ENCODE measurements at regions not wholly inside any gene's neighbourhood (a gene's known extent, or its start where the extent isn't known, plus 50 kb on each side); places are given as distances from the start of the nearest gene placed in this dataset.

DNA sequence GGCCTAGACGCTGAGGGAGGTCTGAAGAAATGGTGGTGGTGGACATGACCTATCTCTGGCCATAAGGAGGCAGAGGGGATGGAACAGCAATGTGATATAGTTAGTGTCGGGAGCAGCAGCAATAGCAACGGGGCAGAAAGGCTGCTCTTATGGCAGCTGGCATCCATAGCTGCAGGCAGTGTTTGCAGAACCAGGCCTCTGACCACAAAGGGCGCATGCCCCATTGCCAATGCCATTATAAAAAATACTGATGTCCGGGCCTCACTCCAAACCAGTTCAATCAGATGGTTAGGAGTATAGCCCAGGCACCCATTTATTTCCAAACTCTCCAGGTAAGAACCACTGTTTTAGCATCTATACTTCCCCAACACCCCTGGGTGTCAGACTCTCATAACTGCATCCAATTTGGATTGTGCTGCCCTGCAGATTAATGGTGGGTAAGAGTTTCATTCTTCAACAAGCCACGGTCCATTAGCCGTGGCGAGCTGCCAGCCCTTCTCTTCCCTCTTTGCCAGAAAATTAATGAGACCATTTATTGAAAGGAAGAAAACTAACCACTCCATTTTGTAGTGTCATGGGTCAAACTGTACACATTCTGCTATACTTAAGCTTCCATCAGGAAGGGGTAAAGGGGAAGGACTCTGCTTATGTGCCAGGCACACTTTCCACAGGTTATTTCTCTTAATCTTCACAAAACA, 72.8 kb upstream of the SPON1 start:
- Histone ChIP-seq H2AFZ (ENCODE audit: low read depth, low read length, severe bottlenecking) (no peak overlapping the region), H3K9me2 (replicated peaks; ENCODE audit: insufficient read depth, low read length) (no peaks in the 10 kb centered on the region), H3K79me2 (ENCODE audit: insufficient read depth, low read length) (no peaks in the 10 kb centered on the region), H3K36me3 (ENCODE audit: low read length) (no peaks in the 10 kb centered on the region), H3K9me3 (ENCODE audit: insufficient read depth, low read length) (no peaks in the 10 kb centered on the region), H3K4me3 (ENCODE audit: insufficient read depth, low read length, poor library complexity, severe bottlenecking) (no peak overlapping the region), H4K20me1 (ENCODE audit: low read depth, low read length) (no peaks in the 10 kb centered on the region), H3K27me3 (ENCODE audit: low read length) (no peaks in the 10 kb centered on the region), H3F3A (ENCODE audit: insufficient read depth) (no peaks in the 10 kb centered on the region), H3K27ac (ENCODE audit: low read depth, low read length) (no peak overlapping the region), H3K9ac (ENCODE audit: low read length) (no peak overlapping the region), H3K4me2 (ENCODE audit: low read depth, low read length, poor library complexity, severe bottlenecking) (no peak overlapping the region)
- TF ChIP-seq, protein P1, sequence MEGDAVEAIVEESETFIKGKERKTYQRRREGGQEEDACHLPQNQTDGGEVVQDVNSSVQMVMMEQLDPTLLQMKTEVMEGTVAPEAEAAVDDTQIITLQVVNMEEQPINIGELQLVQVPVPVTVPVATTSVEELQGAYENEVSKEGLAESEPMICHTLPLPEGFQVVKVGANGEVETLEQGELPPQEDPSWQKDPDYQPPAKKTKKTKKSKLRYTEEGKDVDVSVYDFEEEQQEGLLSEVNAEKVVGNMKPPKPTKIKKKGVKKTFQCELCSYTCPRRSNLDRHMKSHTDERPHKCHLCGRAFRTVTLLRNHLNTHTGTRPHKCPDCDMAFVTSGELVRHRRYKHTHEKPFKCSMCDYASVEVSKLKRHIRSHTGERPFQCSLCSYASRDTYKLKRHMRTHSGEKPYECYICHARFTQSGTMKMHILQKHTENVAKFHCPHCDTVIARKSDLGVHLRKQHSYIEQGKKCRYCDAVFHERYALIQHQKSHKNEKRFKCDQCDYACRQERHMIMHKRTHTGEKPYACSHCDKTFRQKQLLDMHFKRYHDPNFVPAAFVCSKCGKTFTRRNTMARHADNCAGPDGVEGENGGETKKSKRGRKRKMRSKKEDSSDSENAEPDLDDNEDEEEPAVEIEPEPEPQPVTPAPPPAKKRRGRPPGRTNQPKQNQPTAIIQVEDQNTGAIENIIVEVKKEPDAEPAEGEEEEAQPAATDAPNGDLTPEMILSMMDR (IDR thresholded peaks at IDR 0.05; ENCODE audit: insufficient read depth, low read length, poor library complexity, severe bottlenecking): no peak
- TF ChIP-seq EZH2phosphoT487 (conservative IDR thresholded peaks at IDR 0.05; ENCODE audit: low read length): no peak

DNA sequence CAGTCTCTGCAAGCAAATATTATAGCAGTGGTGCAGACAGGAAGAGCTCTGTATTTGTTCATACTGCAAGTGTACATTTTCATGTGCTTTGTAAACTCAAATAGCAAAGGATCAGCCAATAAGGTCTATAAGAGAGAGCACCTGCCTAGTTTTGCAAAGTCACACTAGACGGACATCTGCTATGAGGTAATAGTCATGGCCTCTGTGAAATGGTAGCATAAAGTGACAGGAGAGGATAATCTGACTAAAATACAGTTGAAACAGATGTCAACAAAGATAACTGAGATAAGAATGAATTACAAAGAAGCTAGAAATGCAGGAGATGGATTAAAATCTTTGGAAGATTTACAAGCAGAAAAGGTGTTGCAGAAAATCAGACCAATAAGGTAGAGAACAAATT, 70.6 kb upstream of the SPON1 start:
- Histone ChIP-seq H4K20me1 (ENCODE audit: low read depth, low read length) (no peaks in the 10 kb centered on the region), H3K9me3 (ENCODE audit: insufficient read depth, low read length) (no peaks in the 10 kb centered on the region), H3K36me3 (ENCODE audit: low read length) (no peaks in the 10 kb centered on the region), H2AFZ (ENCODE audit: low read depth, low read length, severe bottlenecking) (no peak overlapping the region), H3K79me2 (ENCODE audit: insufficient read depth, low read length) (no peaks in the 10 kb centered on the region), H3K27ac (ENCODE audit: low read depth, low read length) (no peak overlapping the region), H3K4me3 (ENCODE audit: insufficient read depth, low read length, poor library complexity, severe bottlenecking) (no peak overlapping the region), H3F3A (ENCODE audit: insufficient read depth) (no peaks in the 10 kb centered on the region), H3K27me3 (ENCODE audit: low read length) (no peaks in the 10 kb centered on the region), H3K9ac (ENCODE audit: low read length) (no peak overlapping the region), H3K4me2 (ENCODE audit: low read depth, low read length, poor library complexity, severe bottlenecking) (no peak overlapping the region), H3K9me2 (replicated peaks; ENCODE audit: insufficient read depth, low read length) (no peaks in the 10 kb centered on the region)
- TF ChIP-seq, protein P1 (IDR thresholded peaks at IDR 0.05; ENCODE audit: insufficient read depth, low read length, poor library complexity, severe bottlenecking): no peak
- TF ChIP-seq EZH2phosphoT487 (conservative IDR thresholded peaks at IDR 0.05; ENCODE audit: low read length): no peak

DNA sequence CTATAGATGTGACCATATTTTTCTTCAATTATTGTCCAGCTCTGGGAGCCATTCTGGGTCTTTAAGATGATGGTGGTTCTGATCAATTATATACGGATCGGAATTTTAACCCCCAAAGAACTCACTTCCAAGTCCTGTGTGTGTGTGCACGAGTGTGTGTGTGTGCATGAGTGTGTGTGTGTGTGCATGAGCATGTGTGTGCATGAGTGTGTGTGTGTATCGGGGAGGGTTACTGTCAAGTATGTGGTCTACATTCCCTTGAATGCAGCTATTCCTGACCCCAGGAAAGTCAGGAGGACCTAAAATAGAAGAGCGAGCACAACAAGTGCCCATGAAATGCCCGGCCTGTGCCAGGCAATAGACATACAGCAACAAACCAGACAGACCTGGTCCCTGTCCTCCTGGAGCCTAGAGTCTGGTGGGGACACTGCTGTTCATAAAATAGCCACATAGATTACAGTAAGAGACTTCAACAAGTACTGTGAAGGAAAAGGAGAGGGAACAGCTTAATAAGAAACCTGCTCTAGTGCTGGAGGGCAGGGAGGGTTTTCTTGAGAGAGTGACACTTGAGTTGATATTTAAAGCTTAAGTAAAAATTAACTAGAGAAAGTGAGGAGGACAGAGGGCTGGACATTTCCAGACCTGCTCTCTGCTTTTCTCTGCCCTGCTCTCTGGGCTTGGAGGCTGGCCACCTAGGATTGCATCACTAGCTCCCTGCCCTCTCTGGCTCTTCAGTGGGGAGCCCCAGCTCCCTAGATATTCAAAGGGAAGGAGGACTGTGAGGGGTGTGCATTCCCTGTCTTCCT, 66.1 kb upstream of the SPON1 start:
- H3K79me2 ChIP-seq (ENCODE audit: insufficient read depth, low read length): no peaks in the 10 kb centered on the region
- no peak overlapping the region for H3K27ac ChIP-seq (ENCODE audit: low read depth, low read length)
- H3K9me3 ChIP-seq (ENCODE audit: insufficient read depth, low read length): no peaks in the 10 kb centered on the region
- no peak overlapping the region for H3K9ac ChIP-seq (ENCODE audit: low read length)
- no peaks in the 10 kb centered on the region for H3K27me3 ChIP-seq (ENCODE audit: low read length)
- no peak overlapping the region for H3K4me3 ChIP-seq (ENCODE audit: insufficient read depth, low read length, poor library complexity, severe bottlenecking)
- no peaks in the 10 kb centered on the region for H4K20me1 ChIP-seq (ENCODE audit: low read depth, low read length)
- no peak overlapping the region for H2AFZ ChIP-seq (ENCODE audit: low read depth, low read length, severe bottlenecking)
- no peaks in the 10 kb centered on the region for H3F3A ChIP-seq (ENCODE audit: insufficient read depth)
- H3K4me2 ChIP-seq (ENCODE audit: low read depth, low read length, poor library complexity, severe bottlenecking): no peak overlapping the region
- H3K9me2 ChIP-seq (replicated peaks; ENCODE audit: insufficient read depth, low read length): no peaks in the 10 kb centered on the region
- H3K36me3 ChIP-seq (ENCODE audit: low read length): no peaks in the 10 kb centered on the region
- no peak for TF ChIP-seq EZH2phosphoT487 (conservative IDR thresholded peaks at IDR 0.05; ENCODE audit: low read length)

DNA sequence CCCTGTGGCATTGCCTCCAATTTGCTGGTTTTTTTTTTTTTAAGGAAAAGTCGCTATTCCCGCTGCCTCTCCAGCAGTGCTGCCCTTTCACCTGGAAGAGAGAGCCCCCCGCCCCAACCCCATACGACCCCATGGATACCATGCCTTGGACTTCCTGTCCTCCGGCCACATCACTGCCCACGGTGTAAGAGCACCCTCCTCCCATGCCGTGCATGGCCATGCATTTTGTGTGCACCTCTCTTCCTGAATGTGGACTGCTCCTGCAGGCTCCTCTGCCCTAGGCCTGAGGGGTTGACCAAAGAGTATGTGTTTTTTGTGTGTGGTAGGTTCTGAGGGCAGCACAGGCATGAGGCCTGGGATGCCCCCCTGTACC, 65.6 kb upstream of the SPON1 start:
- no peak overlapping the region for H2AFZ ChIP-seq (ENCODE audit: low read depth, low read length, severe bottlenecking)
- H3K27ac ChIP-seq (ENCODE audit: low read depth, low read length): no peak overlapping the region
- H3K4me2 ChIP-seq (ENCODE audit: low read depth, low read length, poor library complexity, severe bottlenecking): no peak overlapping the region

More for the DNA sequence above, 65.6 kb upstream of the SPON1 start:
- no peak overlapping the region for H3K4me3 ChIP-seq (ENCODE audit: insufficient read depth, low read length, poor library complexity, severe bottlenecking)
- no peaks in the 10 kb centered on the region for H3F3A ChIP-seq (ENCODE audit: insufficient read depth)
- TF ChIP-seq, protein P1 (IDR thresholded peaks at IDR 0.05; ENCODE audit: insufficient read depth, low read length, poor library complexity, severe bottlenecking): no peak
- TF ChIP-seq EZH2phosphoT487 (conservative IDR thresholded peaks at IDR 0.05; ENCODE audit: low read length): no peak
- H3K27me3 ChIP-seq (ENCODE audit: low read length): no peaks in the 10 kb centered on the region
- no peaks in the 10 kb centered on the region for H3K36me3 ChIP-seq (ENCODE audit: low read length)
- no peaks in the 10 kb centered on the region for H3K9me3 ChIP-seq (ENCODE audit: insufficient read depth, low read length)
- H3K79me2 ChIP-seq (ENCODE audit: insufficient read depth, low read length): no peaks in the 10 kb centered on the region
- H3K9me2 ChIP-seq (replicated peaks; ENCODE audit: insufficient read depth, low read length): no peaks in the 10 kb centered on the region
- no peak overlapping the region for H3K9ac ChIP-seq (ENCODE audit: low read length)
- no peaks in the 10 kb centered on the region for H4K20me1 ChIP-seq (ENCODE audit: low read depth, low read length)

All from SU-DHL-6 (cell line).